Chondrocyte (in vitro differentiated cells): ENCODE measurements at regions not wholly inside any gene's neighbourhood (a gene's known extent, or its start where the extent isn't known, plus 50 kb on each side); places are given as distances from the start of the nearest gene placed in this dataset.

ENCODE experiments used
- DNase-seq: peaks from one replicate; pipeline ENCODE4 v3.0.0; 2021; ENCODE audit warnings: mixed read lengths, low spot score
- H3K27ac Mint-ChIP-seq: one replicate; pipeline ENCODE4 v1.8.0; 2021; ENCODE audit warnings: mild to moderate bottlenecking, moderate library complexity, mixed read lengths; ENCODE audit not compliant: unreplicated experiment
- H3K27me3 Mint-ChIP-seq: 2 replicates; pipeline ENCODE4 v1.8.0; 2021; ENCODE audit warnings: low read depth, mixed read lengths
- H3K36me3 Mint-ChIP-seq: 2 replicates; pipeline ENCODE4 v1.8.0; 2021; ENCODE audit warnings: low read depth, mixed read lengths
- H3K4me1 Mint-ChIP-seq: 2 replicates; pipeline ENCODE4 v1.8.0; 2021; ENCODE audit warnings: low read depth, mild to moderate bottlenecking, mixed read lengths
- H3K4me3 Mint-ChIP-seq: one replicate; pipeline ENCODE4 v1.8.0; 2021; ENCODE audit warnings: mild to moderate bottlenecking, moderate library complexity, mixed read lengths; ENCODE audit not compliant: unreplicated experiment
- H3K9me3 Mint-ChIP-seq: 2 replicates; pipeline ENCODE4 v1.8.0; 2021; ENCODE audit warnings: low read depth, mixed read lengths
- TF ChIP-seq, protein P1 (sequence below): fragments of 200-600 bp; sonication (generic); IDR thresholded peaks from 2 replicates; pipeline ENCODE4 v1.5.0; 2021; ENCODE audit warnings: antibody characterized with exemption, mild to moderate bottlenecking, moderate library complexity

GRCh38 chr12:127690161-127690560 lies 576.8 kb upstream of the TMEM132C start:
- H3K27ac Mint-ChIP-seq: no peak overlapping the region
- peaks cover 2% of the 10 kb centered on the region for H3K9me3 Mint-ChIP-seq
- DNase-seq: no peak
- TF ChIP-seq, protein P1, sequence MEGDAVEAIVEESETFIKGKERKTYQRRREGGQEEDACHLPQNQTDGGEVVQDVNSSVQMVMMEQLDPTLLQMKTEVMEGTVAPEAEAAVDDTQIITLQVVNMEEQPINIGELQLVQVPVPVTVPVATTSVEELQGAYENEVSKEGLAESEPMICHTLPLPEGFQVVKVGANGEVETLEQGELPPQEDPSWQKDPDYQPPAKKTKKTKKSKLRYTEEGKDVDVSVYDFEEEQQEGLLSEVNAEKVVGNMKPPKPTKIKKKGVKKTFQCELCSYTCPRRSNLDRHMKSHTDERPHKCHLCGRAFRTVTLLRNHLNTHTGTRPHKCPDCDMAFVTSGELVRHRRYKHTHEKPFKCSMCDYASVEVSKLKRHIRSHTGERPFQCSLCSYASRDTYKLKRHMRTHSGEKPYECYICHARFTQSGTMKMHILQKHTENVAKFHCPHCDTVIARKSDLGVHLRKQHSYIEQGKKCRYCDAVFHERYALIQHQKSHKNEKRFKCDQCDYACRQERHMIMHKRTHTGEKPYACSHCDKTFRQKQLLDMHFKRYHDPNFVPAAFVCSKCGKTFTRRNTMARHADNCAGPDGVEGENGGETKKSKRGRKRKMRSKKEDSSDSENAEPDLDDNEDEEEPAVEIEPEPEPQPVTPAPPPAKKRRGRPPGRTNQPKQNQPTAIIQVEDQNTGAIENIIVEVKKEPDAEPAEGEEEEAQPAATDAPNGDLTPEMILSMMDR: peak; percentile 79
- no peaks in the 10 kb centered on the region for H3K36me3 Mint-ChIP-seq
- H3K4me3 Mint-ChIP-seq: no peak overlapping the region
- no peaks in the 10 kb centered on the region for H3K4me1 Mint-ChIP-seq
- H3K27me3 Mint-ChIP-seq: peaks cover 4% of the 10 kb centered on the region

GRCh38 chr12:127696963-127697362 lies 570.0 kb upstream of the TMEM132C start:
- TF ChIP-seq, protein P1: no peak
- peaks cover 3% of the 10 kb centered on the region for H3K9me3 Mint-ChIP-seq
- H3K27ac Mint-ChIP-seq: no peak overlapping the region
- H3K27me3 Mint-ChIP-seq: peaks cover 24% of the 10 kb centered on the region
- H3K36me3 Mint-ChIP-seq: peaks cover 2% of the 10 kb centered on the region
- H3K4me3 Mint-ChIP-seq: no peak overlapping the region
- no peak for DNase-seq
- no peaks in the 10 kb centered on the region for H3K4me1 Mint-ChIP-seq

DNA sequence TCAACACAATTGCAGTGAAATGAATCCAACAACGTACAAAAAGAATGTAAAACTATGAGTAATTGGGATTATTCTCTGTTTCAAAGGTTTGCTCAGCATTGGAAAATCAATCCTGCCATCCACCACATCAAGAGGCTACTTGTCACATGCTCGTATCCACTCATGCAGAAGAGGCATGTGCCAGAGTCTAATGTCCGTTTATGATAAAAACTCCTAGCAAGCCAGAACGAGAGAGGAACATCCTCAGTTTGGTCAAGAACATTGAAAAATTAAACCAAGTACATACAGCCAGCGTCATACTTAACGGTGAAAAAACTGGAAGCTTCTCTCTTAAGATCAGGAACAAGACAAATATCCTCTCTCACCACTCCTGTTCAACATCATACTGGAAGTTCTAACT lies 563.9 kb upstream of the TMEM132C start:
- no peak for DNase-seq
- peaks cover 40% of the 10 kb centered on the region for H3K27me3 Mint-ChIP-seq
- TF ChIP-seq, protein P1: no peak
- H3K4me3 Mint-ChIP-seq: no peak overlapping the region
- peaks cover 2% of the 10 kb centered on the region for H3K36me3 Mint-ChIP-seq
- H3K9me3 Mint-ChIP-seq: peaks cover 3% of the 10 kb centered on the region
- no peaks in the 10 kb centered on the region for H3K4me1 Mint-ChIP-seq
- H3K27ac Mint-ChIP-seq: no peak overlapping the region

DNA sequence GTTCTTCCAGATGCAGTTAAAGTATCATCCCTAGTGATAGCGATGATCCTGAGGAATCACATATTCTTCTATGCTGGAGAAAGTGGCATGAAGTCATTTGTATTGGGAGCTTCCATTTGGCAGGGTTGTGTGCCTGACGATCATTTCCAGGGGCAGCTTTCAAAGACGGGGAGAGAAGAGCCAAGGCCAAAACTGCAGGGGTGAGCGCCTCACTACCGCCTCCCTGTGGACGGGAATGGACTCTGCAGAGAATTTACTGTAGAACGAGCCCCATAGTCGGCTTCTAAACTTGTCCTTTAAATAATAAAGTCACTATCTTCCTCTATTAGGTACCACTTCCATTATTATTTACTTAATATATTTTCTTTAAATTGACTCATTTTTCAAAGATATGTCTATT lies 555.9 kb upstream of the TMEM132C start:
- Mint-ChIP-seq H3K27me3 (peaks cover 13% of the 10 kb centered on the region), H3K36me3 (no peaks in the 10 kb centered on the region), H3K9me3 (no peaks in the 10 kb centered on the region), H3K4me3 (no peak overlapping the region), H3K27ac (no peak overlapping the region), H3K4me1 (no peaks in the 10 kb centered on the region)
- no peak for DNase-seq
- TF ChIP-seq, protein P1: peak; percentile 66

GRCh38 chr12:127712561-127712960 lies 554.4 kb upstream of the TMEM132C start:
- TF ChIP-seq, protein P1: no peak
- Mint-ChIP-seq H3K36me3 (no peaks in the 10 kb centered on the region), H3K4me1 (no peaks in the 10 kb centered on the region), H3K27ac (no peak overlapping the region), H3K27me3 (peaks cover 14% of the 10 kb centered on the region), H3K9me3 (no peaks in the 10 kb centered on the region), H3K4me3 (no peak overlapping the region)
- no peak for DNase-seq
